ENCODE measurements at regions not wholly inside any gene's neighbourhood (a gene's known extent, or its start where the extent isn't known, plus 50 kb on each side); places are given as distances from the start of the nearest gene placed in this dataset.
A peak's percentile ranks its signal among the peaks of the same experiment; 100 is the strongest.
"Not testable (repeated sequence)": the region's sequence is repeated elsewhere in the genome, so short reads cannot be mapped to it uniquely, and the experiment has no call there.

DNA sequence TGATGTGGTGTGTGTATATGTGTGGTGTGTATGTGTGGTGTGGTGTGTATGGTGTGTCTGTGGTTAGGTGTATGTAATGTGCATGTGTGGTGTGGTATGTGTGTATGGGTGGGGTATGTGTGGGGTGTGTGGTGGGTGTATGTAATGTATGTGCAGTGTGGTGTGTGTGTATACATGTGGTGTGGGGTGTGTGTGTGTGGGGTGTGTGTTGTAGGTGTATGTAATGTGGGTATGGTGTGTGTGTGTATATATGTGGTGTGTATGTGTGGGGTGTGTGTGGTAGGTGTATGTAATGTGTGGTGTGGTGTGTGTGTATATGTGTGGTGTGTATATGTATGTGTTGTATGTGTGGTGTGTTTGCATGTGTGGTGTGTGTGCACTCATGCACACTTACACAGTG lies 84.8 kb upstream of the ID2 start:
- H3K27ac Mint-ChIP-seq: peak overlapping the region; percentile 42
- peaks cover 6% of the 10 kb centered on the region for H3K4me1 Mint-ChIP-seq (ENCODE audit: low read depth)
- H3K27me3 Mint-ChIP-seq: no peaks in the 10 kb centered on the region
- no peaks in the 10 kb centered on the region for H3K36me3 Mint-ChIP-seq (ENCODE audit: low read depth)
- H3K4me3 Mint-ChIP-seq: no peak overlapping the region
- no peaks in the 10 kb centered on the region for H3K9me3 Mint-ChIP-seq

DNA sequence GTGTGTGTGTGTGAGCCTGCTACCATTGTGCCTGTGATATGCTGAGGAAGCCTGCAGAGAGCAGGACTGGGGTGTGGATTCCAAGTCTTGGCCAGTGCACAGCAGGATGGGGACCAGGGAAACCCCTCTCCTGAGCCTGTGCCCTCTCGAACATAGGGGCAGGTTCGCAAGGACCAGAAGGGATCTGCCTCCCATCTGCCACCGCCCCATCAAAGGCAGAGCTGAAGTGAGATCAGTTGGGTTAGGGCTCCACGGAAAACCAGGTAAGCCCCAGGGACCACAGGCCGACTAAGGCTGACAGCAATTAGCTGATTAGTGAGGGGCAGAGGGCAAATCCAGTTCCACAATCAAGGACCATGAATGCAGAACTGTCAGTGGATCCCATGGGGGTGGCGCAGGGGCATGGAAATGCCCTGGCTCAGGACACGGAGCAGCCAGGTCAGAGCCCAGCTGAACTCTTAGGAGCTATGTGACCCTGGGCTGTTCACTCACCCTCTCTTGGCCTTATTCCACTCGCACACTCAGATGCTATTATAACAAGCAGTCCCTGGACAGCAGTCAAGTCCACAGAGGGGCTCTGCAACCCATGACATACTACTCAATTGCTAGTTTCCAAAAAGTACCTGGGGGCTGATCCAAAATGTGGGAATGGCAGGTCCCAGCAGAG lies 84.2 kb upstream of the ID2 start:
- no peaks in the 10 kb centered on the region for H3K27me3 Mint-ChIP-seq
- H3K4me3 Mint-ChIP-seq: no peak overlapping the region
- no peaks in the 10 kb centered on the region for H3K36me3 Mint-ChIP-seq (ENCODE audit: low read depth)
- peaks cover 10% of the 10 kb centered on the region for H3K4me1 Mint-ChIP-seq (ENCODE audit: low read depth)
- no peaks in the 10 kb centered on the region for H3K9me3 Mint-ChIP-seq
- no peak overlapping the region for H3K27ac Mint-ChIP-seq

DNA sequence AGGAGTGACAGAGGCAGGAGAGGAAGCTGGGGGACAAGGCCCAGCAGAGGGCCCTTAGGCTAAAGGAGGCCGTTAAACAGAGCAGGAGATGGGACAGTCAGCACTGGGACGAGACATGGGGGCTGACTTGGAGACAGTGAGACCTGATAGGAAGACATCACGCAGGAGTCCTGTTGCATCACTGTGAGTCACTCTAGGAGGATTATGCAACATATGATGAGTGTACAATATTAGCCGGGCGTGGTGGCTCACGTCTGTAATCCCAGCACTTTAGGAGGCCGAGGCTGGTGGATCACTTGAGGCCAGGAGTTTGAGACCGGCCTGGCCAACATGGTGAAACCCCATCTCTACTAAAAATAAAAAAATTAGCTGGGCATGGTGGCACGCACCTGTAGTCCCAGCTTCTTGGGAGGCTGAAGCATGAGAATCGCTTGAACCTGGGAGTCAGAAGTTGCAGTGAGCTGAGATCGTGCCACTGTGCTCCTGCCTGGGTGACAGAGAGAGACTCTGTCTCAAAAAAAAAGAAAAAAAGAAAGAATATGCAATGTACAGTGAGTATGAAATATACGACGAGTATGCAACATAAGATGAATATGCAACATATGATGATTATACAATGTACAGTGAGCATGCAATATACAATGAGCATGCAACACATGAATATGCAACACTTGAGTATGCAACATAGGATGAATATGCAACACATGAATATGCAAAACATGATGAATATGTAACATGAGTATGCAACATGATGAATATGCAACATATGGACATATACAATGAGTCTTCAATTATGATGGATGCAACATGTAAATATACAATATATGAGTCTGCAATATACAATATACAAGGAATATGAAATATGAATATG lies 83.3 kb upstream of the ID2 start:
- no peaks in the 10 kb centered on the region for H3K36me3 Mint-ChIP-seq (ENCODE audit: low read depth)
- no peak overlapping the region for H3K4me3 Mint-ChIP-seq
- no peak overlapping the region for H3K27ac Mint-ChIP-seq
- no peaks in the 10 kb centered on the region for H3K27me3 Mint-ChIP-seq
- H3K9me3 Mint-ChIP-seq: no peaks in the 10 kb centered on the region
- peaks cover 16% of the 10 kb centered on the region for H3K4me1 Mint-ChIP-seq (ENCODE audit: low read depth)

DNA sequence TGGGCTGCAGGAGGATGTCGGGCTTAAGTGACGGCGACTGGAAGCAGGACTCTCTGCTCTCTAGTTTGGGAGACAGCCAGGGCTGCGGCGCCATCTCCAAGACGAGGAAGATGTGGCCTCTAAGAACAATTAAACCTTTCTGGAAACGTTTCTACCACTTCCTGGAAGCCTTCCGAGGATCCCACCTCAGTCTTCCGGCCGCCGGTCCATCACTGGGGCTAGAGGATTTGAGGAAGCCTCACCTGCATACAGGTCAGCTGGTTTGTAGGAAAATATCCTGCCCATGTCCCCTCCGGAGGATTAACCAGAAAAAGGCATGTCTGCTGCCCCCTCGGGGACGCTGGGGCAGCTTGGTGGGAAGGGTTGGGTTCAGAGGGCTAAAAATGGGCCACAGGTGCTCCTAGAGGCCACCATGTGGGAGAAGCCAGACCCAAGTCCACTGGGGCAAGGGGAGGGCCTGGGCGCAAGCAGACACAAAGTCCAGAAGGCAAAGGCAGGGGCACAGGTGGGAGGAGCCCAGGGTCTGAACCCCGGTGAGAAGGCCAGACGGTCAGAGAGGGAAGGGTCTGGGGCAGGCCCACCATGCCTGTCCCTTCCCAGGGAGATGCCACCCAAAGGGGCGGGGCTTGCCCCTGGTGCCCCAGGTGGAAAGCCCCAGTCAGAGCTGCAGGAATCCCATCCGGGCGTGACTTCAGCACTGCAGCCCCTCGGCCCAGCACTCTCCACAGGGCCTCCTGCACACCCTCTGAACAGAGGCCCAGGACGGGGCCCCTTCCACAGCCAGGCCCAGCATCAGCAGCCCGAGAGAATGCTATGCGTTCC lies 82.2 kb upstream of the ID2 start:
- Mint-ChIP-seq H3K4me3 (no peak overlapping the region), H3K4me1 (ENCODE audit: low read depth) (peaks cover 14% of the 10 kb centered on the region), H3K36me3 (ENCODE audit: low read depth) (no peaks in the 10 kb centered on the region), H3K27ac (no peak overlapping the region), H3K27me3 (no peaks in the 10 kb centered on the region), H3K9me3 (no peaks in the 10 kb centered on the region)

DNA sequence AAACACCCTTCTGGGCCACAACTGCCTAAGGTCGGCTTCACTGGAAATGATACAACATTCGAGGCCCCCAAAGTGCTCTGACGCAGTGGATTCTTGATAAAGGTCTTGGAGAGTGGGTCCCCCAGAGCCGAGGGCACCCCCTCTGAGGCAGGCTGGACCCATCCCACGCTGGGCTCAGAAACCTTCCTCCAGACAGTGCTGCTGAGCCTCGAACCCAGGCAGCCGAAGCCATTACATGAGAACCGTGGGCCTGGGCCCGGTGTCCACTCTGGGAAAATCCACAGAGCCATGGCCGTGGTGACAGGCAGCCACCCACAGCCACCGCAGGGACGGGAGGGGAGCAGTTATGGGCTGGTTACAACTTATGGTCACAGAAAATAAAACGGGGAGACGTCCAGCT lies 81.4 kb upstream of the ID2 start:
- Mint-ChIP-seq H3K4me1 (ENCODE audit: low read depth) (peaks cover 10% of the 10 kb centered on the region), H3K27ac (no peak overlapping the region), H3K36me3 (ENCODE audit: low read depth) (no peaks in the 10 kb centered on the region), H3K27me3 (no peaks in the 10 kb centered on the region), H3K9me3 (no peaks in the 10 kb centered on the region), H3K4me3 (no peak overlapping the region)

DNA sequence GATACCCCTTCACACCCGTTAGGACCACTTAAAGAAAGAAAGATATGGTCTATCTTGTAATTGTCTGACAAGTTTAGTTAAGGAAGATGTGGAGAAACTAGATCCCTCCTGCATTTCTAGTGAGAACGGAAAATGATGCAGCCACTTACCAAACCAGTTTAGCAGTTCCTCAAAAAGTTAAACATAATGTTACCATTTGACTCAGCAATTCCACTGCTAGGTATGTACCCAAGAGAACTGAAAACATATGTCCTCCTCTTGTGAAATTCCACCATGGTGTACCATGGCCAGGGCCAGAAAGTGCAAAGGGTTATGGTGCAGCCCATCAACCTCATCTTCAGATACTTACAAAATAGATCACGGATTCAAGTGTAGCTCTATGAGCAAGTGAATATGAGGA lies 79.0 kb upstream of the ID2 start:
- peaks cover 31% of the 10 kb centered on the region for H3K4me1 Mint-ChIP-seq (ENCODE audit: low read depth)
- no peaks in the 10 kb centered on the region for H3K9me3 Mint-ChIP-seq
- H3K27ac Mint-ChIP-seq: peak overlapping the region; percentile 9
- H3K36me3 Mint-ChIP-seq (ENCODE audit: low read depth): no peaks in the 10 kb centered on the region
- no peak overlapping the region for H3K4me3 Mint-ChIP-seq
- no peaks in the 10 kb centered on the region for H3K27me3 Mint-ChIP-seq

DNA sequence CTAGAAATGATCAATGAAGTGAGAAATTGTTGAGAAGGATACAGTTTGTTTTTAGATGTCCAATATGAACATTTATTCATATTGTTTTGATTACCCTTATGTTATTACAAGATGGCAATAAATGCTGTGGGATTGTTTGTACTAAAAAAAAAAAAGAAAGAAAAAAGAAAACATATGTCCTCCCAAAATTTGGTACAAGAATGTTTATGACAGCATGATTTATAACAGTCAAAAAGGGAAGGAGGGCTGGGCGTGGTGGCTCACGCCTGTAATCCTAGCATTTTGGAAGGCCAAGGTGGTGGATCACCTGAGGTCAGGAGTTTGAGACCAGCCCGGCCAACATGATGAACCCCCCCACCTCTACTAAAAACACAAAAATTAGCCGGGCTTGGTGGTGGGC lies 78.5 kb upstream of the ID2 start:
- H3K27ac Mint-ChIP-seq; H3K36me3 Mint-ChIP-seq (ENCODE audit: low read depth); H3K9me3 Mint-ChIP-seq; H3K27me3 Mint-ChIP-seq; H3K4me3 Mint-ChIP-seq: not testable (repeated sequence)
- H3K4me1 Mint-ChIP-seq (ENCODE audit: low read depth): peaks cover 37% of the 10 kb centered on the region

DNA sequence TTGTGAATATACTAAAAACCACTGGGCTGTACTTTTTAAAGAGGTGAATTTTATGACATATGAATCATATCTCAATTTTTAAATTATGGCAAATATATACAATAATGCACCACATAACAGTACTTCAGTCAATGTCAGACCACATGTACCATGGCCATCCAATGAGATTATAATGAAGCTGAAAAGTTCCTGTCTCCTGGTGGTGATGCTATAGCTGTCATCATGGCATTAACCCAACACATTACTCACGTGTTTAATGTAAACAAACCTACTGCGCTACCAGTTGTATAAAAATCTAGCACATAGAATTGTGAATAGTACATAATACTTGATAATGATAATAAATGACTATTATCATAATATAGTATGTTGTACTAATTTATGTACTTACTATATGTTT lies 77.6 kb upstream of the ID2 start:
- Mint-ChIP-seq H3K27me3 (no peaks in the 10 kb centered on the region), H3K36me3 (ENCODE audit: low read depth) (no peaks in the 10 kb centered on the region), H3K27ac (no peak overlapping the region), H3K9me3 (no peaks in the 10 kb centered on the region), H3K4me1 (ENCODE audit: low read depth) (peaks cover 46% of the 10 kb centered on the region), H3K4me3 (no peak overlapping the region)

DNA sequence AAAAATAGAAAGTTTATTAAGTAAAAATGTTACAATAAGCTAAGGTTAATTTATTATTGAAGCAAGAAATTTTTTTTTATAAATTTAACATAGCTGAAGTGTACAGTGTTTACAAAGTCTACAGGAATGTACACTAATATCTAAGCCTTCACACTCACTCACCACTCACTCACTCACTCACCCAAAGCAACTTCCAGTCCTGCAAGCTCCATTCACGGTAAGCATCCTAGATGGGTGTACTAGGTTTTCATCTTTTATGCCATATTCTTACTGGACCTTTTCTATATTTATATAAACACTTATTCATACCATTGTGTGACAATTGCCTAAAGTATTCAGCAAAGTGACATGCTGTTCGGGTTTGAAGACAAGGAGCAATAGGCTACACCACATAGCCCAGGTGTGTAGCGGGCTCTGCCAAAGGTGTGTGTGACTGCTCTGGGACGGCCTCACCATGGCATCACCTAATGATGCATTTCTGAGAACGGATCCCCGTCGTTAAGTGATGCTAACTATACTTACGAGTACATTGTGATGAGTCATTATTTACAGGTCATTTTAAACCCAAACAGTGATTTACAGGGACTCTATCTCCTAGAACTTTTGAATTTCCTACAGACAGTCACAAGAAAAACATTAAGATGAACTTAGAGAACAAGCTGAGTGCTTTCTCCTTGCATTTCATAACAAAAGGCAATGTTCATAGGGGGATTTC lies 76.3 kb upstream of the ID2 start:
- Mint-ChIP-seq H3K4me1 (ENCODE audit: low read depth) (peaks cover 46% of the 10 kb centered on the region), H3K9me3 (peaks cover 9% of the 10 kb centered on the region), H3K36me3 (ENCODE audit: low read depth) (peaks cover 4% of the 10 kb centered on the region), H3K27ac (peak overlapping the region; percentile 32), H3K27me3 (no peaks in the 10 kb centered on the region), H3K4me3 (no peak overlapping the region)

DNA sequence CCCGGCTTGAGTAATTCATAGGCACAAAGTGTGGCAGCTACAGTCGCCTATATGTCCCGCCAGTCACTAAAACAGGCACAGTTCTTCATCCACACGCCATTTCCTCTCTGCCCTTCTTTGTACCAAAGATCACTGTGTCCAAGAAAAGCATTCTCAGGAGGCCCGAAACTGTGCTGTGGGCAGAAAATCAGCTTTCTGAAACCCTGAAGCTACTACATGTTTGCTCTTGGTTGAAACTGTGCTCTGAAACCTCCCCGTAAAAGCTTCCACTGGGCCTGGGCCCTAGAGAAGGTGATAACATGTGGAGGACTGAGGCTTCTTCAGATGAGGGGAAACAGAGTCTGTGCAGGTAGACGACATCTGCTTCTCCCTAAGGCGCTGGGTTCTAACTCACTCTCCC lies 75.6 kb upstream of the ID2 start:
- Mint-ChIP-seq H3K36me3 (ENCODE audit: low read depth) (peaks cover 4% of the 10 kb centered on the region), H3K27me3 (no peaks in the 10 kb centered on the region), H3K27ac (no peak overlapping the region), H3K4me3 (no peak overlapping the region), H3K9me3 (peaks cover 11% of the 10 kb centered on the region), H3K4me1 (ENCODE audit: low read depth) (peaks cover 46% of the 10 kb centered on the region)

DNA sequence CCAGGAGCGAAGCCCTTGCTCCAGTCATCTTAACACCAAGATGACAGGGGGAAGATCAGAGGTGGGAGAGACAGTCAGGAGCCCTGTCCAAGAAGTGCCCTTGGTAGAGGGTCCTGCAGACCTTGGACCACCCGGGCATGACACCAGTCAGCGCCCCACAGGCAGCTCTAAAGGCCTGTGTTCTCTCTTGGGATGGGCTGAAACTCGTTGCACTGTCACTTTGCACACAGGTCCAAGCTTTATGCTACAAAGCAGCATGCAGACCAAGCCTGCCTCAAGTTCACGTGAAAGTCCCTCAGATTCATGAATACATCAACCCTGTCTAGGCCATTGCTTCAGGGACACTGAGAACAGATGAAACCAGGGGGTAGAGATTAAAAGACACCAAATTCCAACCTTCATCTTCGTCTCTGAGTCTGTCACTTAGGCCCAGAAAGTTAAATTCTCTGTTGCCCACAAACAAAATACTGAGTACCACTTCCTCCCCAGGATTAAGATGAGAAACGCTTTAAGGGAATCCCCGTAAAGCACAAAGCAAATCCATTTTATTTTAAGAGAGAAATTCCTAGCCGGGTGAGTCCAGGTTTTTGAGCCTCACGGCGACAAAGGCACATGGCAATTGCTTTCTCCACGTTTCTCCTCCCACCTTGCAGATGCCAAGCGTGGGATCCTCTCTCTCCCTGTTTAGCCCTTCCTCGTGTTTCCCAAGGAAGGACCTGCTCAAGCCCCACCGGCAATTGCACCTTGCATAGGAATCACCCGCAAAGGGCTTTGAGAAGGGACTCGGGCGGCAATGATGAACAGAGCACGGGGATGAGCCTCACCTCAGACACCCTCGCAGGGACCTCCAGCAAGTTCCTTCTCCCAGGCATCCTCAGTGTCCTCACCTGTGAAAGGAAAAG lies 75.0 kb upstream of the ID2 start:
- Mint-ChIP-seq H3K4me1 (ENCODE audit: low read depth) (peaks cover 46% of the 10 kb centered on the region), H3K27ac (peak overlapping the region; percentile 21), H3K4me3 (no peak overlapping the region), H3K9me3 (peaks cover 11% of the 10 kb centered on the region), H3K27me3 (no peaks in the 10 kb centered on the region), H3K36me3 (ENCODE audit: low read depth) (peaks cover 4% of the 10 kb centered on the region)

DNA sequence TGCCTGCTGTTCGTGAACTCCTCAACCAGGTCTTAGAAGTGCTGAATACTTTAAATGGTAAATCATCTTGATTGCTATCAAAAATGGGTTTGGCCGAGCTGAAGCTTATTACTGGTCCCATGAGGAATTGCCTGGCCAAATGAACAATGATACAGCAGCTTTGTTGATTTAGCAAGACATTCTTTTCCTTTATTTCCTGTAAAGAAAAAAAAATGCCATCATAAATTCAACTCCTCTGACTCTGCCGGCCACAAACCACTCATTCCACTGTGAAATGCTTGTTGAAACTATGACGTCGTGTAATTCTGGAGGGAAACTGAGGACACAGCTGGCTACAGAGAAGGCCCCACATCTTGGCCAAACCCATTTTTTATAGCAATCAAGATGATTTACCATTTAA lies 74.2 kb upstream of the ID2 start:
- Mint-ChIP-seq H3K27ac (peak overlapping the region; percentile 75), H3K27me3 (no peaks in the 10 kb centered on the region), H3K9me3 (peaks cover 11% of the 10 kb centered on the region), H3K4me1 (ENCODE audit: low read depth) (peaks cover 43% of the 10 kb centered on the region), H3K36me3 (ENCODE audit: low read depth) (peaks cover 4% of the 10 kb centered on the region), H3K4me3 (peak overlapping the region; percentile 36)

DNA sequence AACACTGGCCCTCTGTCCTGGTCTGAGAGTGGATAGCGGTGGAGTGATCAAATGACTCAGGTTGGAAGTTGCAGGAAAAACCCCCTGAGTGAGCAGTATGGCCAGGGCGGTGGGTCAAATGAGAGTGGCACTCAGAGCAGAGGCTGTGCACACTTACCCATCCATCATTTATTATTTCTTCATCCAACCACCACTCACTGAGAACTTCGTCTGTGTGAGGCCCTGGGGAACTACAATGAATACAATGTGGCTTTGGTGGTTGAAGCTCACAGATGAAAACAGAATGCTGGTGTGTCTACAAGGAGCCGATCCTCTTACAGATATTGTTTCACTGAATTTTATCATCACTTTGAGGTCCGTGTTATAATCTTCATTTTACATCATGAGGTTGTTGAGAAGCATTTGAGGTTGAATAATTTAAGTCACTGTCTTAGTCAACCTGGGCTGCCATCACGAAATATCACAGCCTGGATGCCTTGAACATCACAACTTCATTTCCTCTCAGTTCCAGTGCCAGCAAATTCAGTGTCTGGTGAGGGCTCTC lies 73.4 kb upstream of the ID2 start:
- Mint-ChIP-seq H3K9me3 (peaks cover 11% of the 10 kb centered on the region), H3K36me3 (ENCODE audit: low read depth) (peaks cover 4% of the 10 kb centered on the region), H3K27me3 (no peaks in the 10 kb centered on the region), H3K27ac (peak overlapping the region; percentile 83), H3K4me1 (ENCODE audit: low read depth) (peaks cover 36% of the 10 kb centered on the region), H3K4me3 (no peak overlapping the region)
